ENCODE measurements at regions not wholly inside any gene's neighbourhood (a gene's known extent, or its start where the extent isn't known, plus 50 kb on each side); places are given as distances from the start of the nearest gene placed in this dataset.
A peak's percentile ranks its signal among the peaks of the same experiment; 100 is the strongest.

GRCh38 chr6:22001396-22002027 lies 295.3 kb downstream of the PRL start:
- DNase-seq, result no peak

DNA sequence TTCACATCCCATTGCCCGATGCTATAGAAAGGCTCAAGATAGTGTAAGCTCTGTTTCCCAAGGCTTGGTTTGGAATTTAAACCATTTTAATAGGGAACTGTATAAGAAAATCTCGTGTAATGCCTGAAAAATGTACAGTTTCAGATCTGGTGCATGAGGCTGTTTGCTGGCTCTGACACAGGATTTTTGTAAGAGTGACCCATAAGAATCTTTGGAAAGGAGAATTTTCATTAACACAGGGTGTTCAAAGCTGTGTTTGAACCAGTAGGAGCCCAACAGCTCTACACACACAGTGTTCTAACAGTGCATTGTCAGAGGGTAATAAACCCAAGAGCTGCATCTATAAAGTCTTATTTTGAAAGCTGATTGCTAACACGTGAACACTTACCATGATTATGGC lies 293.5 kb downstream of the PRL start:
- peak; percentile 69 for DNase-seq

DNA sequence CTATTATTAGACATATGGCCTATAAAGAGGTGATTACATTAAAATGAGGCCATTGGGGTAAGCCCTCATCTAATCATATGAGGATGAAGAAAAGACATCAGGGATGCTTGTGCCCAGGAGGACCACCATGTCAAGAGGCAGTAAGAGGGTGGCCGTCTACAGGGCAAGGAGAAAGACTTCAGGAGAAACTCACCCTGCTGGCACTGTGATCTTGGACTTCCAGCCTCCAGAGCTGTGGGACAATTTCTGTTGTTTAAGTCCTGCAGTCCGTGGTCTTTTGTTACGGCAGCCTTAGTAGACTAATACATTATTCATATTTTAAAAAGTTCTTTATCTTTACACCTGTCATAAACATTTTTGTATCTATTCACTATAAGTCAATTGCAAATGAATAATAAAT lies 290.0 kb downstream of the PRL start:
- DNase-seq, result no peak

GRCh38 chr6:22007469-22007868 lies 289.4 kb downstream of the PRL start:
- no peak for DNase-seq

- DNase-seq, result peak; percentile 29
These were observed 288.5 kb downstream of the PRL start for GRCh38 chr6:22008248-22008836.

DNA sequence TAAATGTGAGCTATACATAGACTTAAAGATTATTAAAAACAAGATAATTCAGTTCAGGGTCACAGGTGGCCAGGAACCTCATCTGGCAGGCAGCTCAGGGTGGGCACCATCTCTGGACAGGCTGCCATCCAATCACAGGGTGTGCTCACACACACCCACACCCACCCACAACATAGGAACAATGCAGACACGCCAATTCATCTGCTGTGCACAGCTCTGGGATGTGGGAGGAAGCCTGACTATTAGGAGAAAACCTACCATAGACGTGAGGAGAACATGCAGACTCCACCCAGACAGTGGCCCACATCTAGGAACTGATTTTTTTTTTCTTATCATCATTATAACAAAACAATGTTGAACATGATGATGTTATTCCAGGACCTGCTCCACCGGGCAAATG lies 286.7 kb downstream of the PRL start:
- DNase-seq, result no peak

DNA sequence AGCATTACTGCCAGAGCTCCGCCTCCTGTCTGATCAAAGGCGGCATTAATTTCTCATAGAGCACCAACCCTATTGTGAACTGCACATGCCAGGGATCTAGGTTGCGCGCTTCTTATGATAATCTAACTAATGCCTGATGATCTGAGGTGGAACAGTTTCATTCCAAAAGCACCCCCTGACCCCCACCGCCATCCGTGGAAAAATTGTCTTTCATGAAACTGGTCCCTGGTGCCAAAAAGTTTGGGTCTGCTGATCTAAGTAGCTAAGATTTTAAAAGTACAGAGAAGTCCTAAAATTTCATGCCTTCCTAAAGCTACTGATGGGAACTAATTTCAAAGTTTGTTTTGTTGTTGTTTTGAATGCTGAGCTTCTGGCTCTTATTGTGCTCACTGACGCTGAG lies 281.6 kb downstream of the PRL start:
- DNase-seq, result no peak

- no peak for DNase-seq
These were observed 280.9 kb downstream of the PRL start for GRCh38 chr6:22015944-22016343.

DNA sequence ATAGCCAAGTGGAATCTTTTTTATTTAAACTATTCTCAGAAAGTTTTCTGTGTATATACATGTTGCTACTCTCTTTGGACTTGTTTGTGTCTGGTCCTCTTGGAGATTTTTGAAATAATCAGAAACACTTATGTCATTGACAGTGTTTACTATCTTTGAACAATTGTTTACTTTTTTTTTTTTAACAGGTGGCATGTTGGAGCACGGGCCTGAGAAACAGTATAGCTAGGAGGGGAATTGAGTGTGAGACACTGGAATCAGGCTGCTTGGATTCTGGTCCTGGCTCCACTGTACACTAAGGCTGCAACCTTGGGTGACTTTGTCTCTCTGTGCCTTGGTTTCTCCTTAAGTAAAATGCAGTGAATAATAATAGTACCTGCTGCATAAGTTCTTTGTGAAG lies 279.6 kb downstream of the PRL start:
- DNase-seq, result no peak

- DNase-seq, result no peak
These were observed 279.1 kb downstream of the PRL start for GRCh38 chr6:22017766-22018165.

GRCh38 chr6:22019857-22020256 lies 277.0 kb downstream of the PRL start:
- DNase-seq, result no peak

DNA sequence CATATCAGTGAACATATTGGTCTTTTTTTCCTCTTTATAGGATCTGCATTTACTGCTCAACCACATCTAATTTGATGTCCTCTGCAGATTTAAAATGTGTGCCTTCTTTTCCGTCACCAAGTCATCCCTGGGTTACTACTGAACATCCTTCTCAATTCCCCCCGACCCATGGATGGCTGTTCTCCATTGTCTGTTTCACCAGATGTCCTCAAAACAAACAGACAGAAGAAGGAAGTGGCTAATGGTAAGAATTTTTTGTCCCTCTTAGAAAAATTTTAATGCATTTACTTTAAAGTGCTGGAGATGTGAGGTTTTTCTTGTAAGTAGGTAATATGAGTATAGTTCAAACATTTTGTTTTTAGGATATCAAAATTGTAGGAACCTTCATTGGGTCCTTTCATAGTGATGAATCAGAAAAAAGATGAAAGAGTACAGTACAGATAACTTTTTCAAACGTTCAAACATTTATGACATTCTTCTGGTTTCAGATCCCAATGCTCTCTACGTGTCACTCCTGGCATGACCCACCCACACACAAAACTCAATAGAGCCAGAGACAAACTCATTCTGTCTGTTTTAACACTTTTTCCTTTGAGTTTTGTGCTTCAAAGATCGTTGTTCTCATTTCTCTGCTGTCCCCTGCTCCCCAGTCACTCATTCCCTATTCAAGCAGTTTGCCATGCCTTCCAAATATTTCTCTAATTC lies 276.4 kb downstream of the PRL start:
- DNase-seq, result no peak

DNA sequence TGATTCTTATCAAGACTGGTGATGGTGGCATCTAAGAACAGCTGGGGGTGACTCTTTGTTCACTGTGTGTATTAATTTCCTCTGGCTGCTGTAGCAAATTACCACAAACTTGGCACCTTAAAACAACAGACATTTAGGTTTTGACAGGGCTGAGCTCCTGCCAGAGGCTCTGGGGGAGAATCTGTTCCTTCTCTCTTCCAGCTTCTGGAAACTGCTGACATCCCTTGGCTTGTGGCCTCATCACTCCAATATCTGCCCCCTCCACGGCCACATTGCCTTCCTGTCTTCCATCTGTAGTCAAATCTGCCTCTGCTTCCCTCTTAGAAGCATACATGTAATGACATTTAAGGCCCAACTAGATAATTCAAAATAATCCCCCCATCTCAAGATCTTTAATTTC lies 274.9 kb downstream of the PRL start:
- no peak for DNase-seq

GRCh38 chr6:22023937-22024336 lies 272.9 kb downstream of the PRL start:
- peak; percentile 24 for DNase-seq

DNA sequence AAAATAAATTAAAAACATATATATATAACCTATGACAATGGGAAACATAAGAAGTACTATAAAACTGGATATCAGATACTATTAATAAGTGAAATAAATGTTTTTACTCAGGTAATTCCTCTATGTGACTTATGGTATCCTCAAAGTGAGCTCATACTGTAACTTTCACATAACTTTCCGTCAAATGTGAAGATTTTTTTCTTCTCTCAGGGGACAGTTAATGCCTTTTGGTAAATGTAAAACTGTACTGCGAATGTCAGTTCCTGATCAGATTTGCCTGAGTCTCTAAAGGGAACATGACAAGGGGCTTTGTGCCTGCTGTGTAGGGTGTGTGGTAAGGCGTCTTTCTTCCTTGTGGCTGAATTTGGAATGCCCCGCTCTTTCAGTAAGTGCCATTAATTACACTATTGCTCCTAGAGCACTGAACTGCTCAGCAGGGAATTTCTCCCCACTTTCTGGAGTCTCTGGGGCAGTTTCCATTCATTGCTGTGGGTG lies 271.8 kb downstream of the PRL start:
- DNase-seq, result no peak

DNA sequence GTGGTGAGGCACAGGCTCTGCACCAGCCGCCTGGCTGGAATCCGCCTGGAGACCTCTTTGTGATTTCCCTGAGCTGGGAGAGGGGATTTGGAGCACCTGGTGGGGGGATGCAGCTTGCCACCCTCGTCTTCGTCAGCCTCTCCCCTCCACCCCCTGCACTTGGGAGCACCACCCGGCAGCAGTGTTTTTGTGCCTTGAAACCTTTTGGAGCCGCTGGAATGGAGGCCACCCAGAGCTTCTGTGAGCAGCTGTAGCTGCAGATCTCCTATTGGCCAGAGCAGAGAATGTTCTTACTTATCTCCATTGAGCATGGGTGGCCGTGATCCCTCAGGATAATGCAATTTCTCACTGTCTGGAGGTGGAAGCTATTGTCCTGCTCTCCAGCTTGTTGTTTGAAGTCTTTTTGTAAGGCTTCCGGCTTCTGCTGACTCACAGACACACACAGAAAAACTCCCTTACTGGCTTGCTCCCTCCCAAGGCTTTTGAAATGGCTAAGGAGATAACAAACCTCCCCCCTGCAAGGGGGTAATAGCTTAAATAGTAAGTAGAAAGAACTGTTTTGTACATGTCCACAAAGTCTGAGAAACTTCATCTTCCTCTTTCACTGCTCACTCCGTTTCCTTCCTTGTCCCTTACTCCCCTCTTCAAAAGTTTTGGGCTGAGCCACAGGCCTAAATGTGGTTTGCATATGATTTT lies 271.2 kb downstream of the PRL start:
- DNase-seq, result peak; percentile 85

DNA sequence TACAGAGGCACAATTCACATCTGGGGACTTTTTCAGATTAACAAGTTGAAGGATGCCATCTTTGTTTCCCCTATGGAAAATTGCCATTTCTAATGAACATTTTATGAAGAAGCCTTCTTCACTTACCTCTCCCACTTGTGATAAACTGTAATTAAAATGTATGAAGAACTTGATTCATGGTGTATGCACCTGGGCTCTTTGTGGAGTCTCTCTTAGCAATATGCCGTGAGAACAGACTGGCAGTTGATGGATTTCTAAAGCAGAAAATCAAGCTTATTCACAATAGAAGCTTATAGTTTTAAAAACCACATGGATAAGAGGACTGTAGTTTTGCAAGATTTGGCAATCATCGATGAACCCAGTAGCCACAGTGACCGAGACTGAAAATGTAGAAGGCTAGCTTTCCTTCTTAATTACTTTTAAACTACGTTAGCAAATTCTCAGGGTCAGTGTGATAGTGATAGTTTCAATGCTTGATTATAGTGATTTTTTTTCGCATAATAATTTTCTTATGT lies 270.6 kb downstream of the PRL start:
- no peak for DNase-seq

DNA sequence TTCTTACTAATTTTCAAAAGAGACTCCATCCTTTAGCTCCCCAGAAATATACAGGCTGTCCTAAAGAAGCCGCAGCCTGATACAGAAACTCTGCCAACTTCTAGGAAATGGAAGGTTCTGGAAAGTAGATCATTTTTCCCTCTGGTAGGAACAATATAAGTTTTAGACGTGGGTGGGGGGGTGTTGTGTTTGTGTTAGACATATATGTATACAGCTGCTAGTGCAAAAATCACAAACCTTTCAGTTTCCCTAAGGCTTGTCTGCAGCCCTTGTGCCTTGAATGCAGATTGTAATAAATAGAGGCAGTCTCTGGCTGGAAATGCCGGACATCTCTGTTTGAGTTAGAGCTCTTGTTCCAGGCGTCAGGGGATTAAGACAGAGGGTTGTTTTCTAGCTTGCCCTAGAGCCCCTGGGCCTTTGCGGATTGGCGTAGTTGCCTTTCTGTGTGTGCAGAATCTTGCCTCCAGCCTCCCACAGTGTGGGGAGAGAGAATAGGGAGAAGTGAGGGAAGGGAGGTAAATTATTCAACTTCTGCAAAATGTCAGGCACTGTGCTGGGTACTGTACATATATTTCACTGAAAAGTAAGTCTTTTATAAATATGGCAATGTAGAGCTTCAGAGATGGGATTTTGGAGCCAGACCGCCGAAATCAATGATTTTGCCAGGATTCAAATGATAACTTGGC lies 269.7 kb downstream of the PRL start:
- no peak for DNase-seq

GRCh38 chr6:22028403-22029090 lies 268.3 kb downstream of the PRL start:
- DNase-seq, result no peak

DNA sequence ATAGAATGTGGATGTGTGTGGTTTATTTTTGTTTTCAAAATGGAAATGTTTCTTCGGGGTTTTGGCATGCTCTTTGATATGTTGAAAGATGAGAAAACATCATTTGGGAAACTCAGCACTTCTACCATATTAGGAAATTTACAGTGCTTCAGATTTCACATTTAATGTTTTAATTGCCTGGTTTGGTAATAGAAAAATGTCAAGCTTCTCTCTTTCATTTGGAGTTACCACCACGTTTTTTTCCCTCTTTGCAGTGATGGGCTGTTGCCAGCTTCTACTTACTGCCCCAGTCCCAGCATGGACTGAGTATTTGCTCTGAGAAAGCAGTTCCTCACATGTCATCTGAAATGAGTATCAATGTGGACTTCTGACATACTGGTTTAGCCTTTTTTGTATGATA lies 267.7 kb downstream of the PRL start:
- DNase-seq, result peak; percentile 69

GRCh38 chr6:22030730-22031619 lies 265.9 kb downstream of the PRL start:
- DNase-seq, result no peak
